NCI-H345 treated with DMSO at 0.1 percent for 48 hours (cell line): ENCODE measurements at regions not wholly inside any gene's neighbourhood (a gene's known extent, or its start where the extent isn't known, plus 50 kb on each side); places are given as distances from the start of the nearest gene placed in this dataset.
"Not testable (repeated sequence)": the region's sequence is repeated elsewhere in the genome, so short reads cannot be mapped to it uniquely, and the experiment has no call there.

ENCODE experiments used
- DNase-seq: peaks from one replicate; lab custom pipeline; 2025; ENCODE audit not compliant: unreplicated experiment; lab: John Stamatoyannopoulos, UW

- not testable (repeated sequence) for DNase-seq
Observed at GRCh38 chr11:71714510-71714909, 118.5 kb upstream of the DEFB108B start.

- DNase-seq: not testable (repeated sequence)
Observed at GRCh38 chr11:71721840-71722239, 111.2 kb upstream of the DEFB108B start.

- DNase-seq: not testable (repeated sequence)
Observed at GRCh38 chr11:71723991-71724390, 109.0 kb upstream of the DEFB108B start.

- not testable (repeated sequence) for DNase-seq
Observed at GRCh38 chr11:71730748-71731147, 102.3 kb upstream of the DEFB108B start.

- not testable (repeated sequence) for DNase-seq
Observed at GRCh38 chr11:71734368-71734767, 98.6 kb upstream of the DEFB108B start.

- DNase-seq: not testable (repeated sequence)
Observed at GRCh38 chr11:71738317-71738716, 94.7 kb upstream of the DEFB108B start.

GRCh38 chr11:71743385-71743784 lies 89.6 kb upstream of the DEFB108B start:
- not testable (repeated sequence) for DNase-seq

GRCh38 chr11:71745656-71746055 lies 87.3 kb upstream of the DEFB108B start:
- DNase-seq: not testable (repeated sequence)

- DNase-seq: not testable (repeated sequence)
Observed at GRCh38 chr11:71746263-71746662, 86.7 kb upstream of the DEFB108B start.

- DNase-seq: not testable (repeated sequence)
Observed at GRCh38 chr11:71748965-71749620, 83.9 kb upstream of the DEFB108B start.

- DNase-seq: not testable (repeated sequence)
Observed at GRCh38 chr11:71750908-71751307, 82.1 kb upstream of the DEFB108B start.

GRCh38 chr11:71764695-71765491 lies 68.1 kb upstream of the DEFB108B start:
- DNase-seq: not testable (repeated sequence)

- not testable (repeated sequence) for DNase-seq
Observed at GRCh38 chr11:71767016-71767415, 66.0 kb upstream of the DEFB108B start.

- not testable (repeated sequence) for DNase-seq
Observed at GRCh38 chr11:71772193-71772592, 60.8 kb upstream of the DEFB108B start.

- DNase-seq: no peak
Observed at GRCh38 chr11:71774603-71775222, 58.3 kb upstream of the DEFB108B start.

GRCh38 chr11:71780116-71780515 lies 52.9 kb upstream of the DEFB108B start:
- not testable (repeated sequence) for DNase-seq

GRCh38 chr11:71780771-71781170 lies 52.2 kb upstream of the DEFB108B start:
- DNase-seq: not testable (repeated sequence)

GRCh38 chr11:71781491-71781890 lies 51.5 kb upstream of the DEFB108B start:
- not testable (repeated sequence) for DNase-seq

GRCh38 chr11:71782229-71782861 lies 50.7 kb upstream of the DEFB108B start:
- DNase-seq: not testable (repeated sequence)

GRCh38 chr11:71783191-71783590 lies 49.8 kb upstream of the DEFB108B start:
- DNase-seq: not testable (repeated sequence)
